ENCODE measurements at regions not wholly inside any gene's neighbourhood (a gene's known extent, or its start where the extent isn't known, plus 50 kb on each side); places are given as distances from the start of the nearest gene placed in this dataset.

GRCh38 chr13:61187471-61187870 is 228.2 kb downstream of the PCDH20 start:
- no peak for DNase-seq (ENCODE audit: extremely low read depth, insufficient read length)
- TF ChIP-seq CTCF (IDR thresholded peaks at IDR 0.05; ENCODE audit: insufficient read depth, low read length, poor library complexity, severe bottlenecking) = no peak
- no peaks in the 10 kb centered on the region for H3K36me3 ChIP-seq (ENCODE audit: control insufficient read depth, insufficient read depth, low read length)
- no peaks in the 10 kb centered on the region for H3K27me3 ChIP-seq (replicated peaks; ENCODE audit: control insufficient read depth, insufficient read depth, low read length)
- H3K4me3 ChIP-seq (replicated peaks; ENCODE audit: low read depth, low read length) = no peak overlapping the region

GRCh38 chr13:61183670-61184069 is 232.0 kb downstream of the PCDH20 start:
- Histone ChIP-seq H3K36me3 (ENCODE audit: control insufficient read depth, insufficient read depth, low read length) (no peaks in the 10 kb centered on the region), H3K27me3 (replicated peaks; ENCODE audit: control insufficient read depth, insufficient read depth, low read length) (no peaks in the 10 kb centered on the region), H3K4me3 (replicated peaks; ENCODE audit: low read depth, low read length) (no peak overlapping the region)
- no peak for DNase-seq (ENCODE audit: extremely low read depth, insufficient read length)
- TF ChIP-seq CTCF (IDR thresholded peaks at IDR 0.05; ENCODE audit: insufficient read depth, low read length, poor library complexity, severe bottlenecking) = no peak

DNA sequence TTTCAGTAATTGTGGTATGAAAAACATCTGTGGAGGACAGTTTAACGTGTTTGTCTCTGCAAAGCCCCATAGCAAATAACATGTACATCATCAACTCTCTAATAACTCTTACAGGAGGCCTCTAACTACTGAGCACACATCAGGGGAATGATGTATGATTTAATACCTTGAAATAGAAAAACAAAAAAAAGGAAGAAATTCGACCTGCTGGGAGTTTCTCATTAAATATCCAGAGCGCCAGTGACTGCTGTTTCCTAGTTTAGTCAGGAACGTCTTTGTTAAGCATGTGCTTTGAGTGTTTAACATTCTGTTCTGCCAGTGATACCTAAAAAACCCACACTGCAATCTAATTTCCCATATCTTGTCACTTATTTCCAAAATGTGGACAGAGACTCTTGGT is 235.4 kb downstream of the PCDH20 start:
- DNase-seq (ENCODE audit: extremely low read depth, insufficient read length) = no peak
- TF ChIP-seq CTCF (IDR thresholded peaks at IDR 0.05; ENCODE audit: insufficient read depth, low read length, poor library complexity, severe bottlenecking) = no peak
- Histone ChIP-seq H3K36me3 (ENCODE audit: control insufficient read depth, insufficient read depth, low read length) (no peaks in the 10 kb centered on the region), H3K27me3 (replicated peaks; ENCODE audit: control insufficient read depth, insufficient read depth, low read length) (no peaks in the 10 kb centered on the region), H3K4me3 (replicated peaks; ENCODE audit: low read depth, low read length) (no peak overlapping the region)

GRCh38 chr13:61179741-61180140 is 235.9 kb downstream of the PCDH20 start:
- no peaks in the 10 kb centered on the region for H3K27me3 ChIP-seq (replicated peaks; ENCODE audit: control insufficient read depth, insufficient read depth, low read length)
- H3K36me3 ChIP-seq (ENCODE audit: control insufficient read depth, insufficient read depth, low read length) = no peaks in the 10 kb centered on the region
- DNase-seq (ENCODE audit: extremely low read depth, insufficient read length) = no peak
- no peak for TF ChIP-seq CTCF (IDR thresholded peaks at IDR 0.05; ENCODE audit: insufficient read depth, low read length, poor library complexity, severe bottlenecking)
- no peak overlapping the region for H3K4me3 ChIP-seq (replicated peaks; ENCODE audit: low read depth, low read length)

DNA sequence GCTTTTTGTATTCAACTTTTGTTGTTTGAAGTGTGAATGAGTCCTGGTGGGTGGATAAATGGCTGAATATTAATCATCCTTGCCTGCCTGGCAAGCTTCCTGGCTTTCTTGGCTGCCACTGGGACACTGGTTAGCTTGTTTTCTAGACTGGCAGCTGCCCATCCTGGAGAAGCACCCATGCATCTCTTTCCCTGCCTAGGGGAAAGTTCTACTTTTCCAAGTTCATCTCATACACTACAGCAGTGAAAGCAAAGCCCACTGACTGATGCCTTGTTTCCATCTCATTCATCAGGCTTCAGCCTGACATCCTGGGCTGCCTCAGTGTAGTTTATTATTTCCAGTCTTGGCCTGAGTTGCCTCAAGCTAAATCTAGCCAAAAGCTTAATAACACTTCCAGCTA is 244.8 kb downstream of the PCDH20 start:
- Histone ChIP-seq H3K27me3 (replicated peaks; ENCODE audit: control insufficient read depth, insufficient read depth, low read length) (no peaks in the 10 kb centered on the region), H3K4me3 (replicated peaks; ENCODE audit: low read depth, low read length) (no peak overlapping the region), H3K36me3 (ENCODE audit: control insufficient read depth, insufficient read depth, low read length) (no peaks in the 10 kb centered on the region)
- TF ChIP-seq CTCF (IDR thresholded peaks at IDR 0.05; ENCODE audit: insufficient read depth, low read length, poor library complexity, severe bottlenecking) = no peak
- no peak for DNase-seq (ENCODE audit: extremely low read depth, insufficient read length)

GRCh38 chr13:61162636-61163035 is 253.0 kb downstream of the PCDH20 start:
- no peak for TF ChIP-seq CTCF (IDR thresholded peaks at IDR 0.05; ENCODE audit: insufficient read depth, low read length, poor library complexity, severe bottlenecking)
- no peak overlapping the region for H3K4me3 ChIP-seq (replicated peaks; ENCODE audit: low read depth, low read length)
- no peaks in the 10 kb centered on the region for H3K27me3 ChIP-seq (replicated peaks; ENCODE audit: control insufficient read depth, insufficient read depth, low read length)
- DNase-seq (ENCODE audit: extremely low read depth, insufficient read length) = no peak
- no peaks in the 10 kb centered on the region for H3K36me3 ChIP-seq (ENCODE audit: control insufficient read depth, insufficient read depth, low read length)
